Astrocyte (in vitro differentiated cells and primary cell): ENCODE measurements at regions not wholly inside any gene's neighbourhood (a gene's known extent, or its start where the extent isn't known, plus 50 kb on each side); places are given as distances from the start of the nearest gene placed in this dataset.

Source experiments
- DNase-seq: peaks from one replicate; pipeline ENCODE4 v3.0.0-alpha.2; 2010; ENCODE audit warnings: low read depth
- FAIRE-seq: peaks from 2 replicates; lab custom pipeline; 2011; peaks lifted over from hg19 to GRCh38; lab: Jason Lieb, UNC
- H2AFZ ChIP-seq: 2 replicates; pipeline ENCODE4 v1.6.0; 2012; ENCODE audit warnings: low read depth, low read length, inconsistent platforms
- H3K27ac ChIP-seq: 2 replicates; pipeline ENCODE4 v1.5.1; 2011; ENCODE audit warnings: low read depth, low read length, inconsistent platforms
- H3K27me3 ChIP-seq: 2 replicates; pipeline ENCODE4 v1.6.0; 2011; ENCODE audit warnings: low read length, inconsistent platforms; ENCODE audit not compliant: insufficient read depth
- H3K36me3 ChIP-seq: 2 replicates; pipeline ENCODE4 v1.5.1; 2011; ENCODE audit warnings: low read length, inconsistent platforms; ENCODE audit not compliant: insufficient read depth
- H3K4me1 ChIP-seq: 2 replicates; pipeline ENCODE4 v1.5.1; 2011; ENCODE audit warnings: low read length, inconsistent platforms; ENCODE audit not compliant: insufficient read depth
- H3K4me2 ChIP-seq: 2 replicates; pipeline ENCODE4 v1.6.0; 2012; ENCODE audit warnings: low read length, inconsistent platforms
- H3K4me3 ChIP-seq: 2 replicates; pipeline ENCODE4 v1.5.1; 2011; ENCODE audit warnings: low read depth, mild to moderate bottlenecking, low read length, inconsistent platforms; ENCODE audit not compliant: insufficient read depth
- H3K79me2 ChIP-seq: 2 replicates; pipeline ENCODE4 v1.6.0; 2012; ENCODE audit warnings: mild to moderate bottlenecking, low read length, inconsistent platforms; ENCODE audit not compliant: insufficient read depth
- H3K9ac ChIP-seq: 2 replicates; pipeline ENCODE4 v1.6.0; 2012; ENCODE audit warnings: mild to moderate bottlenecking, low read length, inconsistent platforms
- H3K9me3 ChIP-seq: 2 replicates; pipeline ENCODE4 v1.5.1; 2012; ENCODE audit warnings: low read depth, mild to moderate bottlenecking, low read length, inconsistent platforms; ENCODE audit not compliant: insufficient read depth
- H4K20me1 ChIP-seq: 2 replicates; pipeline ENCODE4 v1.6.0; 2012; ENCODE audit warnings: low read length, inconsistent platforms; ENCODE audit not compliant: insufficient read depth
- H3K27ac Mint-ChIP-seq: one replicate; pipeline ENCODE4 v1.8.0; 2021; ENCODE audit warnings: mild to moderate bottlenecking, mixed read lengths; ENCODE audit not compliant: unreplicated experiment
- H3K27me3 Mint-ChIP-seq: one replicate; pipeline ENCODE4 v1.8.0; 2021; ENCODE audit warnings: low read depth, mixed read lengths; ENCODE audit not compliant: unreplicated experiment
- H3K36me3 Mint-ChIP-seq: one replicate; pipeline ENCODE4 v1.8.0; 2021; ENCODE audit warnings: low read depth, mixed read lengths; ENCODE audit not compliant: unreplicated experiment
- H3K4me1 Mint-ChIP-seq: one replicate; pipeline ENCODE4 v1.8.0; 2021; ENCODE audit warnings: low read depth, mixed read lengths; ENCODE audit not compliant: unreplicated experiment
- H3K4me3 Mint-ChIP-seq: one replicate; pipeline ENCODE4 v1.8.0; 2021; ENCODE audit warnings: mild to moderate bottlenecking, moderate library complexity, mixed read lengths; ENCODE audit not compliant: unreplicated experiment
- H3K9me3 Mint-ChIP-seq: one replicate; pipeline ENCODE4 v1.8.0; 2021; ENCODE audit warnings: mild to moderate bottlenecking, mixed read lengths; ENCODE audit not compliant: unreplicated experiment
- CTCF ChIP-seq: IDR thresholded peaks from 2 replicates; pipeline ENCODE4 v1.5.1; 2011; ENCODE audit warnings: low read depth, mild to moderate bottlenecking, inconsistent platforms, low read length, moderate library complexity; ENCODE audit not compliant: insufficient read depth
- EZH2 ChIP-seq: IDR thresholded peaks from 2 replicates; pipeline ENCODE4 v1.6.1; 2012; ENCODE audit warnings: mild to moderate bottlenecking, low read length, inconsistent platforms; ENCODE audit not compliant: insufficient read depth

GRCh38 chr12:131218923-131219669 lies 265.4 kb downstream of the ADGRD1 start:
- no peak overlapping the region for H3K4me2 ChIP-seq
- H3K27me3 Mint-ChIP-seq: peaks cover 3% of the 10 kb centered on the region
- no peak overlapping the region for H3K4me3 ChIP-seq
- H3K27me3 ChIP-seq: peaks cover 4% of the 10 kb centered on the region
- no peak for DNase-seq
- no peak overlapping the region for H3K4me3 Mint-ChIP-seq
- no peak for FAIRE-seq
- H3K36me3 Mint-ChIP-seq: no peaks in the 10 kb centered on the region
- no peak overlapping the region for H2AFZ ChIP-seq
- no peaks in the 10 kb centered on the region for H3K9me3 Mint-ChIP-seq
- H3K4me1 ChIP-seq: no peaks in the 10 kb centered on the region
- H4K20me1 ChIP-seq: no peaks in the 10 kb centered on the region
- no peaks in the 10 kb centered on the region for H3K36me3 ChIP-seq
- no peak overlapping the region for H3K27ac Mint-ChIP-seq
- H3K9me3 ChIP-seq: no peaks in the 10 kb centered on the region
- H3K4me1 Mint-ChIP-seq: no peaks in the 10 kb centered on the region
- no peak overlapping the region for H3K9ac ChIP-seq
- H3K27ac ChIP-seq: no peak overlapping the region
- H3K79me2 ChIP-seq: no peaks in the 10 kb centered on the region
- TF ChIP-seq CTCF: no peak
- TF ChIP-seq EZH2: no peak

- Mint-ChIP-seq H3K9me3 (no peaks in the 10 kb centered on the region), H3K4me1 (no peaks in the 10 kb centered on the region), H3K4me3 (no peak overlapping the region), H3K27me3 (peaks cover 3% of the 10 kb centered on the region), H3K27ac (no peak overlapping the region), H3K36me3 (no peaks in the 10 kb centered on the region)
- H3K4me1 ChIP-seq: no peaks in the 10 kb centered on the region
- no peak overlapping the region for H3K27ac ChIP-seq
- no peaks in the 10 kb centered on the region for H3K79me2 ChIP-seq
- no peaks in the 10 kb centered on the region for H3K9me3 ChIP-seq
- no peak overlapping the region for H3K9ac ChIP-seq
- no peak overlapping the region for H3K4me2 ChIP-seq
- FAIRE-seq (no peak), DNase-seq (no peak)
- no peak for TF ChIP-seq CTCF
- no peak for TF ChIP-seq EZH2
- no peak overlapping the region for H3K4me3 ChIP-seq
- H3K27me3 ChIP-seq: peaks cover 4% of the 10 kb centered on the region
- H4K20me1 ChIP-seq: no peaks in the 10 kb centered on the region
- H3K36me3 ChIP-seq: no peaks in the 10 kb centered on the region
- H2AFZ ChIP-seq: no peak overlapping the region
Measured at GRCh38 chr12:131219670-131220330, 266.1 kb downstream of the ADGRD1 start.

- Histone ChIP-seq H3K9ac (no peak overlapping the region), H3K4me3 (no peak overlapping the region), H3K79me2 (no peaks in the 10 kb centered on the region), H2AFZ (no peak overlapping the region), H4K20me1 (no peaks in the 10 kb centered on the region), H3K27me3 (peaks cover 4% of the 10 kb centered on the region), H3K9me3 (no peaks in the 10 kb centered on the region), H3K27ac (no peak overlapping the region), H3K4me2 (no peak overlapping the region), H3K4me1 (no peaks in the 10 kb centered on the region), H3K36me3 (no peaks in the 10 kb centered on the region)
- H3K36me3 Mint-ChIP-seq: no peaks in the 10 kb centered on the region
- H3K9me3 Mint-ChIP-seq: no peaks in the 10 kb centered on the region
- no peaks in the 10 kb centered on the region for H3K4me1 Mint-ChIP-seq
- TF ChIP-seq CTCF (no peak), EZH2 (no peak)
- no peak overlapping the region for H3K27ac Mint-ChIP-seq
- peaks cover 3% of the 10 kb centered on the region for H3K27me3 Mint-ChIP-seq
- FAIRE-seq (no peak), DNase-seq (no peak)
- H3K4me3 Mint-ChIP-seq: no peak overlapping the region
Measured at GRCh38 chr12:131220331-131220685, 266.6 kb downstream of the ADGRD1 start.
